HEK293T (cell line): ENCODE measurements at regions not wholly inside any gene's neighbourhood (a gene's known extent, or its start where the extent isn't known, plus 50 kb on each side); places are given as distances from the start of the nearest gene placed in this dataset.

Source experiments
- BHLHE40 ChIP-seq: fragments of 450-650 bp; IDR thresholded peaks from 2 replicates; pipeline ENCODE4 v1.6.1; 2016; ENCODE audit warnings: mild to moderate bottlenecking, moderate library complexity, borderline replicate concordance
- HDGF ChIP-seq: fragments of 450-650 bp; IDR thresholded peaks from 2 replicates; pipeline ENCODE4 v1.6.1; 2017; ENCODE audit warnings: antibody characterized with exemption, borderline replicate concordance
- L3MBTL2 ChIP-seq: fragments of 450-650 bp; conservative IDR thresholded peaks from 2 replicates; pipeline ENCODE4 v1.6.1; 2016; ENCODE audit warnings: mild to moderate bottlenecking
- NFRKB ChIP-seq: fragments of 450-650 bp; IDR thresholded peaks from 2 replicates; pipeline ENCODE4 v1.6.1; 2016; ENCODE audit warnings: mild to moderate bottlenecking, moderate library complexity
- PKNOX1 ChIP-seq: fragments of 450-650 bp; IDR thresholded peaks from 2 replicates; pipeline ENCODE4 v1.6.1; 2016
- SUZ12 ChIP-seq: fragments of 450-650 bp; IDR thresholded peaks from 2 replicates; pipeline ENCODE4 v1.6.1; 2016; ENCODE audit warnings: mild to moderate bottlenecking
- TARDBP ChIP-seq: fragments of 450-650 bp; IDR thresholded peaks from 2 replicates; pipeline ENCODE4 v1.6.1; 2016

GRCh38 chr4:181173046-181173445, 1070.2 kb upstream of the TENM3 start:
- TF ChIP-seq HDGF (no peak), SUZ12 (no peak), TARDBP (no peak), PKNOX1 (no peak), NFRKB (no peak), BHLHE40 (no peak), L3MBTL2 (no peak)
